LNCaP clone FGC (cell line): ENCODE measurements at regions not wholly inside any gene's neighbourhood (a gene's known extent, or its start where the extent isn't known, plus 50 kb on each side); places are given as distances from the start of the nearest gene placed in this dataset.

Experiments
- DNase-seq: peaks from one replicate; pipeline ENCODE4 v3.0.0-alpha.2; 2011; ENCODE audit warnings: low read depth
- H3K4me3 ChIP-seq: 2 replicates; pipeline ENCODE4 v1.5.1; 2011; ENCODE audit warnings: mild to moderate bottlenecking, low read depth, low read length, control low read depth
- TF ChIP-seq, protein P1 (sequence below): IDR thresholded peaks from 2 replicates; pipeline ENCODE4 v1.5.1; 2012; ENCODE audit warnings: mild to moderate bottlenecking; ENCODE audit not compliant: control insufficient read depth, insufficient read depth; ENCODE audit errors: extremely low read depth

- DNase-seq, result no peak
- TF ChIP-seq, protein P1, sequence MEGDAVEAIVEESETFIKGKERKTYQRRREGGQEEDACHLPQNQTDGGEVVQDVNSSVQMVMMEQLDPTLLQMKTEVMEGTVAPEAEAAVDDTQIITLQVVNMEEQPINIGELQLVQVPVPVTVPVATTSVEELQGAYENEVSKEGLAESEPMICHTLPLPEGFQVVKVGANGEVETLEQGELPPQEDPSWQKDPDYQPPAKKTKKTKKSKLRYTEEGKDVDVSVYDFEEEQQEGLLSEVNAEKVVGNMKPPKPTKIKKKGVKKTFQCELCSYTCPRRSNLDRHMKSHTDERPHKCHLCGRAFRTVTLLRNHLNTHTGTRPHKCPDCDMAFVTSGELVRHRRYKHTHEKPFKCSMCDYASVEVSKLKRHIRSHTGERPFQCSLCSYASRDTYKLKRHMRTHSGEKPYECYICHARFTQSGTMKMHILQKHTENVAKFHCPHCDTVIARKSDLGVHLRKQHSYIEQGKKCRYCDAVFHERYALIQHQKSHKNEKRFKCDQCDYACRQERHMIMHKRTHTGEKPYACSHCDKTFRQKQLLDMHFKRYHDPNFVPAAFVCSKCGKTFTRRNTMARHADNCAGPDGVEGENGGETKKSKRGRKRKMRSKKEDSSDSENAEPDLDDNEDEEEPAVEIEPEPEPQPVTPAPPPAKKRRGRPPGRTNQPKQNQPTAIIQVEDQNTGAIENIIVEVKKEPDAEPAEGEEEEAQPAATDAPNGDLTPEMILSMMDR, result no peak
- H3K4me3 ChIP-seq, result no peak overlapping the region
Measured at GRCh38 chr11:30811226-30811755, 225.1 kb upstream of the MPPED2 start.

DNA sequence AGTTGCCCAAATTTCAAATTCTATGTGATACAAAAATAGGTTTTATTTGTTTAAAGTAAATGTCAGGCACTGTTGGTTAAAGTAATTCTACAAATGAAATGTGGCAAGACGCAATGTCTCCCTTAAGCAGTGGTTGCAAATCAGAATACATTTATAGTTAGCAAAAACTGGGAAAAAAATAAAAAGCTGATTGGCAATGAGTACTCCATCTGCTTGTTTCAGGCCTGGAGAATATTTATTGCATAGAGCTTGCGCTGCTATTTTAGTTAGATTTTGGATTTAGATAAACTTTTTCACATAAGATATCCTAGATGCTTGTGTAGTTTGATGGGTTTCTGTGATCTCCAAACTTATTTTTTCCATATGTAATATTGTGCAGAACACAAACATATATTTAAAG lies 224.0 kb upstream of the MPPED2 start:
- TF ChIP-seq, protein P1, result no peak
- DNase-seq, result no peak
- no peak overlapping the region for H3K4me3 ChIP-seq

- TF ChIP-seq, protein P1, result no peak
- no peak overlapping the region for H3K4me3 ChIP-seq
- DNase-seq, result no peak
Measured at GRCh38 chr11:30801357-30801756, 215.2 kb upstream of the MPPED2 start.

DNA sequence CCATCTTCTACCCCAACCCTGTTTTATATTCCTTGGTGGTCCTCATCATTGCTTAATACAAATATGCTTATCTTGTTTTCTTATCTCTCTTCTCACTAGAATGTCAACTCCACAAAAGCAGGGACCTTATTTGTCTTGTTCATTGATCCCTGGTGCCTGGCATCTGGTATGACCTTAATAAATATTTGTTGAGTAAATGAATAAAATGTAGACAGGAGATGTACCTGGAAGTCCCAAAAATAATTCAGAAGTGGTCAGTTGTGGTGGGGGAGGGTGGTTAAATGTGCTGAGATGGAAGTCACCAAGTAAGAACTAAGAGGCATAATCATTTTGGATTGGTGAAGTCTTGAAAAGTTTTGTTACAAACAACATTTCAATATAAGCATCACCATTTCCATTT lies 214.8 kb upstream of the MPPED2 start:
- H3K4me3 ChIP-seq, result no peak overlapping the region
- DNase-seq, result no peak
- TF ChIP-seq, protein P1, result no peak

GRCh38 chr11:30798547-30799236 lies 212.5 kb upstream of the MPPED2 start:
- TF ChIP-seq, protein P1, result no peak
- no peak for DNase-seq

GRCh38 chr11:30789270-30789669 lies 203.1 kb upstream of the MPPED2 start:
- DNase-seq, result no peak
- TF ChIP-seq, protein P1, result no peak
- H3K4me3 ChIP-seq, result no peak overlapping the region

More at GRCh38 chr11:30798547-30799236, 212.5 kb upstream of the MPPED2 start:
- no peak overlapping the region for H3K4me3 ChIP-seq

- H3K4me3 ChIP-seq, result no peak overlapping the region
- TF ChIP-seq, protein P1, result no peak
- no peak for DNase-seq
Measured at GRCh38 chr11:30788849-30789248, 202.7 kb upstream of the MPPED2 start.
